BJ (cell line): ENCODE measurements at regions not wholly inside any gene's neighbourhood (a gene's known extent, or its start where the extent isn't known, plus 50 kb on each side); places are given as distances from the start of the nearest gene placed in this dataset.

Experiments used
- CTCF ChIA-PET: fragments of 350-600 bp; formaldehyde crosslinking; extraction: SDS; loops from one replicate; lab custom pipeline; 2021; ENCODE audit warnings: antibody characterized with exemption, inconsistent platforms; lab: Yijun Ruan, JAX
- POLR2A ChIA-PET: fragments of 300-600 bp; sonication (Branson Sonifier 250); formaldehyde crosslinking; extraction: SDS; loops from one replicate; lab custom pipeline; 2021; ENCODE audit warnings: antibody characterized with exemption; lab: Charles Lee
- DNase-seq: peaks from one replicate; pipeline ENCODE4 v3.0.0-alpha.2; 2011; ENCODE audit warnings: low read depth
- H3K27me3 ChIP-seq: 2 replicates; pipeline ENCODE4 v1.6.0; 2011; ENCODE audit warnings: low read length; ENCODE audit not compliant: control insufficient read depth, insufficient read depth
- H3K36me3 ChIP-seq: 2 replicates; pipeline ENCODE4 v1.5.1; 2011; ENCODE audit warnings: low read length; ENCODE audit not compliant: control insufficient read depth, insufficient read depth
- H3K4me3 ChIP-seq: 2 replicates; pipeline ENCODE4 v1.5.1; 2011; ENCODE audit warnings: low read depth, mild to moderate bottlenecking, control low read depth, low read length
- TF ChIP-seq, protein P1 (sequence below): IDR thresholded peaks from 2 replicates; pipeline ENCODE4 v1.5.1; 2011; ENCODE audit warnings: low read depth, mild to moderate bottlenecking, control low read depth, inconsistent platforms, low read length, moderate library complexity; ENCODE audit not compliant: insufficient read depth

DNA sequence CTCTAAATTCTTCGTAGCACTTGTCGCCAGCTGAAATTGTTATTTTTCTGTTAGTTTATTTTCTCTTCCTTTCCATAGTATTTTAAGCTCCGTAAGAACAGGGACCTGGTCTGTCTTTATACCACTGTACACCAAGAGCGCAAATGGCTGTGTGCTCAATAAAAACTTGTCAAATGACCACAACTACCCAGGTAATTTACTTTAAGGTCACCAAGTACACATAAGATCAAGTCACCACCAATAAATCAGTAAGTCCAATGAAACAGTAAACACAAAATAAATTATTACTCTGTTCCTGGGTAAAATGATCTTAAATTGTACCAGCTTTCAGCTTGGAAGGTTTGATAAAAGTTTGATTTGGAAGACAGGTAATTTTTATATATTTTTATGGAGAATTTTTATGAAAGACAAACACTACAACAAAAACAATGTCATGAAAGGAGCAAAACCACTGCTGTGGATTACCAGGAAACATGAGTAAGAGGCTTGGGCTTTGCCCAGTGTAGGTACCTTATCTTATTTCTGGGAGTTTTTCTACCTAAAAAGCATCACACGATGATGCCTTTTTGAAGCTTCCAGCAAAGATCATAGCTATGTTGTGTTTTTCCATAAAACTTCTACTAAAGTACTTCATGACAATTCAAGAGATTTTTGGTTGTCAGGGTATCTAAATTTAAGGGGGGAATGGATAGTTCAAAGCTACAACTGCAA lies 406.8 kb downstream of the SHQ1 start:
- Histone ChIP-seq H3K36me3 (no peaks in the 10 kb centered on the region), H3K27me3 (no peaks in the 10 kb centered on the region), H3K4me3 (no peak overlapping the region)
- DNase-seq = no peak
- TF ChIP-seq, protein P1, sequence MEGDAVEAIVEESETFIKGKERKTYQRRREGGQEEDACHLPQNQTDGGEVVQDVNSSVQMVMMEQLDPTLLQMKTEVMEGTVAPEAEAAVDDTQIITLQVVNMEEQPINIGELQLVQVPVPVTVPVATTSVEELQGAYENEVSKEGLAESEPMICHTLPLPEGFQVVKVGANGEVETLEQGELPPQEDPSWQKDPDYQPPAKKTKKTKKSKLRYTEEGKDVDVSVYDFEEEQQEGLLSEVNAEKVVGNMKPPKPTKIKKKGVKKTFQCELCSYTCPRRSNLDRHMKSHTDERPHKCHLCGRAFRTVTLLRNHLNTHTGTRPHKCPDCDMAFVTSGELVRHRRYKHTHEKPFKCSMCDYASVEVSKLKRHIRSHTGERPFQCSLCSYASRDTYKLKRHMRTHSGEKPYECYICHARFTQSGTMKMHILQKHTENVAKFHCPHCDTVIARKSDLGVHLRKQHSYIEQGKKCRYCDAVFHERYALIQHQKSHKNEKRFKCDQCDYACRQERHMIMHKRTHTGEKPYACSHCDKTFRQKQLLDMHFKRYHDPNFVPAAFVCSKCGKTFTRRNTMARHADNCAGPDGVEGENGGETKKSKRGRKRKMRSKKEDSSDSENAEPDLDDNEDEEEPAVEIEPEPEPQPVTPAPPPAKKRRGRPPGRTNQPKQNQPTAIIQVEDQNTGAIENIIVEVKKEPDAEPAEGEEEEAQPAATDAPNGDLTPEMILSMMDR = no peak
- ChIA-PET CTCF (interaction anchor here (1.2 to 1.6 kb wide), 2 partner anchors 37 to 381 kb away, joined by 3 to 4 read pairs; no protein-coding TSS in a partner anchor), POLR2A (interaction anchor here (0.6 kb wide), 1 partner anchor 253 kb away, joined by 3 read pairs; no protein-coding TSS in a partner anchor)

DNA sequence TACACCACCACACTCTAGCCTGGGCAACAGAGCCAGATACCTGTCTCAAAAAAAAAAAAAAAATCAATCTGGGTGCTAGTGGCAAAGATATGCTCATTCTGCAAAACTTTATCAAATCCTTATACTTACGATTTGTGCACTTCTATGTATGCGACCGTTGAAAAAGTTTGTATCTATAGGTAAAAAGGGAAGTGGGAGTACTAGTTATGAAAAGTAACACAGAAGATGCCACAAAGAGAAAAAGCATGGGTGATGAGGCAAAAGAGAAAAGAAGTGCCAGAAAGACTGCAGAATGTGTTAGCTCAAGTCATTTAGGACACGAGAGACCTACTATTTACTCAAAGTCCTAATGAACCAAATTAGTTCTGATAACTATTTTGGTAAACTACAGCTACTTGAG lies 407.8 kb downstream of the SHQ1 start:
- ChIA-PET CTCF (interaction anchor here (1.2 to 1.6 kb wide), 2 partner anchors 36 to 382 kb away, joined by 3 to 4 read pairs; no protein-coding TSS in a partner anchor), POLR2A (no interaction called here)
- H3K36me3 ChIP-seq = no peaks in the 10 kb centered on the region
- no peaks in the 10 kb centered on the region for H3K27me3 ChIP-seq
- no peak for DNase-seq
- no peak overlapping the region for H3K4me3 ChIP-seq
- TF ChIP-seq, protein P1 = no peak

DNA sequence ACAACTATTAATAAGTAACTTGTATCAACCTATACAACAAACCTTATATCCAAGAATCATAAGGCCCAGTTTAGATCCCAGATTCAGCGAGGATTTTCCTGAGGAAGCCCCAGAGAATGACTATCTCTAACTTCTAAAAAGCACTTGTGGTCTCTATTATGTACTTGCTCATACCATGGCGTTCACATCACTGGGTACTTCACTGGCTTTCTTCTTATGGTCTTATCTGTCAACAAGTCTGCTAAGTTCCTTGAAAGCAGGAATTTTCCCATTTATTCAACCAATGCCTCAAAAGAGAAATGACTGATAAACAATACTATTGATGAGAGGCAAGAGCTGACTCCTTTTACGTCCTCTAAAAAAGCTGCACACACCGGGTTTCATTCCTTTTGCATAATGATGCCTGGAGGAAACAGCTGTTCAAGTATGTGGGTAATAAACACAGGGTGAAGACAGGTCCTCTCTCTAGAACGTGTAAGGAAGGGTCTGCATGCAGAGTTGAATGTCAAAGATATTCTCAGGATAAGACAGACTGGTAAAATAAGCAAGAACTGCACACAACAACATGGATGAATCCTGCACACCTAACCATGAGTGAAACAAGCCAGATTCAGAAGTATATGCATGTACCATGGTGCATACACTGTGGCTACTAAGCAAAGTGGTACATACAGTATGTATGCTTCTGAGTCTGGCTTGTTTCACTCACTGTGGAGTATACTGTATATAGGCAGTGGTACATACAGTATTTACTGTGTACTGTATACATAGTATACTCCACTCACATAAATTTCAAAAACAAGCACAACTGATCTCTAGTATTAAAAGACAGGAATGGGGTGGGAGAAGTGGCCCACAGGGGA lies 408.7 kb downstream of the SHQ1 start:
- Histone ChIP-seq H3K27me3 (no peaks in the 10 kb centered on the region), H3K4me3 (no peak overlapping the region), H3K36me3 (no peaks in the 10 kb centered on the region)
- no peak for DNase-seq
- ChIA-PET POLR2A (no interaction called here), CTCF (no interaction called here)
- TF ChIP-seq, protein P1 = no peak

DNA sequence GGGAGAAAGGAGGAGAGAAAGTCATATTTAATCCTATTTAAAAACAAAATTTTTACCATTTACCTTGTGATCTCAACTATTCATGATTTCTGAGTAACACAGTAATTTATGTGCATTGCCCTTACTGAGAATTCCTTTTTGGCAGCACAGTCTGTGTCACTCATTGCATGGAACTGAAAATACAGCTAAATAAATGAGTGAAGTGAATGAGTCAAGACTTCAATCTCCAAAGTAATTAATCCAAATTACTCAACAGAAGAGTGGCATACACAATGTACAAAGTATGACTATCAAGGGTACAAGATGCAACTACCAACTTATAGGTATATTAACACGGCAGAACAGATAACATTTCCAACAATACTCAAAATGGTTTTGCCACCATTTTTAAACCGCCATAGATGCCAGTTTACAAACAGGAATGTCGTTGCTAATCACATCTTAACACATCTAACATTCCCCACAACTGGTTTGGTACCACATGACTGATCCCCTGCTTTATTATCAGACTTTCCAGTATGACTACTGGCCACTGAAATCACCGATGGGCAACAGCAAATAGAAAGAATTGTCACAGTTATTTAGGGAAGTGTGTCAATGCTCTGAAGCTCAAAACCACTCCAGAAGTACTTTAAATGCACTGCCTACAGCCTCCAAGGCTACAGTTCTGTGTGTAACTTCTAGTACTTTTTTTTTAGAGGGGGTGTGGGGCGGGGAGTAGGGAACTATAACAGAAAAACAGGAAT lies 410.4 kb downstream of the SHQ1 start:
- Histone ChIP-seq H3K36me3 (no peaks in the 10 kb centered on the region), H3K4me3 (no peak overlapping the region), H3K27me3 (no peaks in the 10 kb centered on the region)
- TF ChIP-seq, protein P1 = no peak
- DNase-seq = no peak
- POLR2A ChIA-PET = no interaction called here
- CTCF ChIA-PET = interaction anchor here (0.7 kb wide), 1 partner anchor 16 kb away, joined by 4 read pairs; no protein-coding TSS in a partner anchor
